Thyroid gland (tissue), 4 donors: ENCODE measurements at regions not wholly inside any gene's neighbourhood (a gene's known extent, or its start where the extent isn't known, plus 50 kb on each side); places are given as distances from the start of the nearest gene placed in this dataset.

Experiments
- POLR2A ChIP-seq, 2 donors: fragments of 450-650 bp; IDR thresholded peaks; one replicate each; pipeline ENCODE4 v1.6.1; 2017; ENCODE audit warnings: antibody characterized with exemption in 2 of 2, mild to moderate bottlenecking in 2 of 2, moderate library complexity in 1 of 2
- TF ChIP-seq, protein P1 (sequence below), 6 experiments: fragments of 200-600 bp in 3 of 6; fragments of 450-650 bp in 3 of 6; sonication (generic) in 3 of 6; IDR thresholded peaks; one replicate each; pipeline ENCODE4 v1.5.1; 2016 to 2019; ENCODE audit warnings: antibody characterized with exemption in 6 of 6, mild to moderate bottlenecking in 2 of 6, inconsistent platforms in 1 of 6, moderate library complexity in 1 of 6

DNA sequence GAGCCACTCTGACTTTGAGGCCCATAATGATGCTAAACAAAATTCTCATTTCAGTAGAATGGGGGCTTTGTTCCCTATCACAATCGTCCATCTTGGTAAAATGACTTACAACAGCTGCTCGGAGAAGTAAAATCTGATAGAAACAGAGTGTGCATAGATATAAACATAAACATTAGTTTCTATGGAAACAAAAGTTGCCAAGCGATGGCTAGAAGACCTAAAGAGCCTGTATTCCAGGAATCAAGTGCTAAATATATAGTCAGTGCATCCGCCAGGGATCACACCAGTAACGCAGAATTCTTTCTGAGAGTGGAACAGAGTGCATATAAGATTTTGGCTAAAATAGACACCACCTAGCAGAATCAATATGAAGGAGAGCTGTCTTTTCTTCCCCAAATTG lies 91.2 kb upstream of the KAZN start:
- TF ChIP-seq, protein P1, sequence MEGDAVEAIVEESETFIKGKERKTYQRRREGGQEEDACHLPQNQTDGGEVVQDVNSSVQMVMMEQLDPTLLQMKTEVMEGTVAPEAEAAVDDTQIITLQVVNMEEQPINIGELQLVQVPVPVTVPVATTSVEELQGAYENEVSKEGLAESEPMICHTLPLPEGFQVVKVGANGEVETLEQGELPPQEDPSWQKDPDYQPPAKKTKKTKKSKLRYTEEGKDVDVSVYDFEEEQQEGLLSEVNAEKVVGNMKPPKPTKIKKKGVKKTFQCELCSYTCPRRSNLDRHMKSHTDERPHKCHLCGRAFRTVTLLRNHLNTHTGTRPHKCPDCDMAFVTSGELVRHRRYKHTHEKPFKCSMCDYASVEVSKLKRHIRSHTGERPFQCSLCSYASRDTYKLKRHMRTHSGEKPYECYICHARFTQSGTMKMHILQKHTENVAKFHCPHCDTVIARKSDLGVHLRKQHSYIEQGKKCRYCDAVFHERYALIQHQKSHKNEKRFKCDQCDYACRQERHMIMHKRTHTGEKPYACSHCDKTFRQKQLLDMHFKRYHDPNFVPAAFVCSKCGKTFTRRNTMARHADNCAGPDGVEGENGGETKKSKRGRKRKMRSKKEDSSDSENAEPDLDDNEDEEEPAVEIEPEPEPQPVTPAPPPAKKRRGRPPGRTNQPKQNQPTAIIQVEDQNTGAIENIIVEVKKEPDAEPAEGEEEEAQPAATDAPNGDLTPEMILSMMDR (IDR thresholded peaks at IDR 0.05), result no peak
- no peak for TF ChIP-seq POLR2A (IDR thresholded peaks at IDR 0.05)
